NB4 (cell line): ENCODE measurements at regions not wholly inside any gene's neighbourhood (a gene's known extent, or its start where the extent isn't known, plus 50 kb on each side); places are given as distances from the start of the nearest gene placed in this dataset.

ENCODE experiments used
- CTCF ChIP-seq: IDR thresholded peaks from one replicate; pipeline ENCODE4 v1.5.1; 2012; ENCODE audit warnings: low read depth, low read length
- MYC ChIP-seq: IDR thresholded peaks from 2 replicates; pipeline ENCODE4 v1.6.1; 2011; ENCODE audit warnings: low read depth, low read length
- POLR2A ChIP-seq: IDR thresholded peaks from 2 replicates; pipeline ENCODE4 v1.6.1; 2011; ENCODE audit warnings: mild to moderate bottlenecking; ENCODE audit not compliant: insufficient read length; ENCODE audit errors: extremely low read depth

DNA sequence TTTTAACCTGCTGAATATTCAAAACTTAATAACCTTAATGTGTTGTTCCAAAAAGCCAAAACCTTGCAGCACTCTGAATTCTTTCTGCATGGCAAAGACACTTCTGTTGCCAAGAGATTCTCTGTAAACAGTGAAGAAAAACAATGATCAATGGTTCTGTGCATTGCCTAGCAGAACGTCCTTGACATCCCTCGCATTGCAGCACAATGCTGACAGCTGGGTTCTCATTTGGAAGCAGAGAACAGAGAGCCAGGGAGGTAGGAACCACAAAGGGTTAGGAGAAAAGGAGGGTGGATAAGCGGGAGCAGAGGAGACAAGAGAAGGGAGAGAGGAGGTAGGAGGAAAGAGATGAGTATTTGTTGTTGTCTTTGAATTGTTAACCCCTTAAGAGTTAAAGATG is 501.1 kb downstream of the NAV3 start:
- no peak for TF ChIP-seq CTCF
- no peak for TF ChIP-seq POLR2A
- no peak for TF ChIP-seq MYC
